GM23338 (cell line): ENCODE measurements at regions not wholly inside any gene's neighbourhood (a gene's known extent, or its start where the extent isn't known, plus 50 kb on each side); places are given as distances from the start of the nearest gene placed in this dataset.

Experiments
- ATAC-seq: fragments of 200-7000 bp; cut with Tn5 transposase; 3 replicates; pipeline ENCODE4 v1.9.1; 2020
- DNase-seq: peaks from one replicate; pipeline ENCODE4 v3.0.0-alpha.2; 2015; ENCODE audit warnings: low spot score
- H2AFZ ChIP-seq: fragments of 200-600 bp; sonication (generic); 2 replicates; pipeline ENCODE4 v1.8.0; 2016; ENCODE audit warnings: antibody characterized with exemption, mild to moderate bottlenecking, moderate library complexity
- H3F3A ChIP-seq: fragments of 200-600 bp; sonication (generic); replicated peaks from 2 replicates; pipeline ENCODE4 v1.8.0; 2017; ENCODE audit warnings: antibody characterized with exemption, mixed run types, low read depth
- H3K27ac ChIP-seq: fragments of 200-600 bp; sonication (generic); 2 replicates; pipeline ENCODE4 v1.6.1; 2016; ENCODE audit warnings: low read depth
- H3K27me3 ChIP-seq: fragments of 200-600 bp; sonication (generic); 2 replicates; pipeline ENCODE4 v1.8.0; 2016; ENCODE audit warnings: mild to moderate bottlenecking, mixed run types, moderate library complexity; ENCODE audit not compliant: insufficient read depth
- H3K36me3 ChIP-seq: fragments of 200-600 bp; sonication (generic); 2 replicates; pipeline ENCODE4 v1.8.0; 2016; ENCODE audit warnings: mild to moderate bottlenecking; ENCODE audit not compliant: insufficient read depth
- H3K4me1 ChIP-seq: fragments of 200-600 bp; sonication (generic); 2 replicates; pipeline ENCODE4 v1.8.0; 2016; ENCODE audit warnings: mild to moderate bottlenecking, moderate library complexity; ENCODE audit not compliant: insufficient read depth
- H3K4me2 ChIP-seq: fragments of 200-600 bp; sonication (generic); 2 replicates; pipeline ENCODE4 v1.7.1; 2017; ENCODE audit warnings: mixed run types
- H3K4me3 ChIP-seq: fragments of 200-600 bp; sonication (generic); 2 replicates; pipeline ENCODE4 v1.6.1; 2016; ENCODE audit warnings: mixed run types
- H3K79me2 ChIP-seq: fragments of 200-600 bp; sonication (generic); replicated peaks from 2 replicates; pipeline ENCODE4 v1.8.0; 2017; ENCODE audit warnings: mild to moderate bottlenecking; ENCODE audit not compliant: insufficient read depth
- H3K9me2 ChIP-seq: fragments of 200-600 bp; sonication (generic); 2 replicates; pipeline ENCODE4 v1.8.0; 2017; ENCODE audit not compliant: insufficient read depth
- H4K20me1 ChIP-seq: fragments of 200-600 bp; sonication (generic); replicated peaks from 2 replicates; pipeline ENCODE4 v1.8.0; 2017; ENCODE audit warnings: mild to moderate bottlenecking; ENCODE audit not compliant: insufficient read depth
- H3K27ac Mint-ChIP-seq: 2 replicates; pipeline ENCODE4 v1.8.0; 2020; ENCODE audit warnings: inconsistent platforms, mild to moderate bottlenecking, moderate library complexity, mixed read lengths
- H3K27me3 Mint-ChIP-seq: 3 replicates; pipeline ENCODE4 v1.8.0; 2022; ENCODE audit warnings: low read depth, mild to moderate bottlenecking, moderate library complexity, mixed read lengths, inconsistent platforms; ENCODE audit not compliant: insufficient read depth, poor library complexity
- H3K36me3 Mint-ChIP-seq: 3 replicates; pipeline ENCODE4 v1.8.0; 2021; ENCODE audit warnings: low read depth, mild to moderate bottlenecking, inconsistent platforms, moderate library complexity, mixed read lengths
- H3K4me1 Mint-ChIP-seq: 3 replicates; pipeline ENCODE4 v1.8.0; 2020; ENCODE audit warnings: mild to moderate bottlenecking, inconsistent platforms, mixed read lengths
- H3K4me3 Mint-ChIP-seq: 3 replicates; pipeline ENCODE4 v1.8.0; 2021; ENCODE audit warnings: moderate library complexity, mild to moderate bottlenecking, inconsistent platforms, mixed read lengths
- H3K9me3 Mint-ChIP-seq: 3 replicates; pipeline ENCODE4 v1.8.0; 2020; ENCODE audit warnings: moderate library complexity, mild to moderate bottlenecking, inconsistent platforms, mixed read lengths
- CREB1 ChIP-seq: fragments of 250-450 bp; sonication (Bioruptor Pico); IDR thresholded peaks from 2 replicates; pipeline ENCODE4 v1.5.0; 2020; ENCODE audit warnings: low read depth, mild to moderate bottlenecking, moderate library complexity
- JUNB ChIP-seq: IDR thresholded peaks from one replicate; pipeline ENCODE4 v1.6.1; 2016; ENCODE audit warnings: antibody characterized with exemption; ENCODE audit not compliant: unreplicated experiment
- NANOG ChIP-seq: IDR thresholded peaks from 2 replicates; pipeline ENCODE4 v1.6.1; 2016; ENCODE audit warnings: antibody characterized with exemption, borderline replicate concordance
- POLR2AphosphoS5 ChIP-seq: IDR thresholded peaks from 2 replicates; pipeline ENCODE4 v1.6.1; 2016; ENCODE audit warnings: antibody characterized with exemption, low read depth
- ZNF114 ChIP-seq: fragments of 250-450 bp; sonication (Bioruptor Pico); IDR thresholded peaks from 2 replicates; pipeline ENCODE4 v1.5.0; 2020; ENCODE audit warnings: mild to moderate bottlenecking, moderate library complexity
- TF ChIP-seq, protein P1 (sequence below), 2 experiments: fragments of 200-600 bp in 1 of 2; sonication (generic) in 1 of 2; conservative IDR thresholded peaks; 2 replicates each; pipeline versions ENCODE4 v1.5.1 to v1.6.1; 2016 to 2017; ENCODE audit warnings: antibody characterized with exemption in 2 of 2, low read depth in 2 of 2, mild to moderate bottlenecking in 2 of 2, moderate library complexity in 1 of 2
- TF ChIP-seq, protein P2 (sequence below): IDR thresholded peaks from one replicate; pipeline ENCODE4 v1.6.1; 2018; ENCODE audit warnings: antibody characterized with exemption; ENCODE audit not compliant: unreplicated experiment
- TF ChIP-seq, protein P3 (sequence below): IDR thresholded peaks from 2 replicates; pipeline ENCODE4 v1.6.1; 2016; ENCODE audit warnings: antibody characterized with exemption

DNA sequence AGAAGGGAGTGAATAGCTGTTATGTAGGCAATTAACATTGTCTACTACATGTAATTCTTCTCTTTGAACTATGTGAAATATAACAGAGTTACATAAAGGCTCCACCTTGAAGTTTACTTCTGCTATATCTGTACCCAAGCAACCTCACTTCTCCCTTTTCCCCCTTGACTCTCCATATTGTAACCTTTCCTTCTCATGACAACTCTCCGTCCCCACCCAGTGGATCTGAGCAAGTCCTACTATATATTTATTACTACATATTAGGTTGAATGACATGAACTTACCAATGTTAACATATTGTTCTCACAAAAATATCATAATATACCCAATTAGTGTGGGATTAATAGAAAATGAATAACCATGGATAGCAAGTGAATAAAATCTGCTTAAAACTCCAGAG is 93.2 kb upstream of the ATP8A1 start:
- Mint-ChIP-seq H3K27me3 (peaks cover 2% of the 10 kb centered on the region), H3K27ac (no peak overlapping the region), H3K4me3 (no peak overlapping the region), H3K36me3 (no peaks in the 10 kb centered on the region), H3K9me3 (peaks cover 4% of the 10 kb centered on the region; the same call in 2 of the 3 replicates), H3K4me1 (peaks cover 9% of the 10 kb centered on the region; the same call in 2 of the 3 replicates)
- Histone ChIP-seq H2AFZ (no peak overlapping the region), H3K4me3 (no peak overlapping the region), H3K9me2 (no peaks in the 10 kb centered on the region), H3K4me2 (no peak overlapping the region), H3F3A (no peaks in the 10 kb centered on the region), H3K27me3 (no peaks in the 10 kb centered on the region), H3K27ac (no peak overlapping the region), H4K20me1 (no peaks in the 10 kb centered on the region), H3K79me2 (no peaks in the 10 kb centered on the region), H3K36me3 (no peaks in the 10 kb centered on the region), H3K4me1 (no peaks in the 10 kb centered on the region)
- TF ChIP-seq, protein P1, sequence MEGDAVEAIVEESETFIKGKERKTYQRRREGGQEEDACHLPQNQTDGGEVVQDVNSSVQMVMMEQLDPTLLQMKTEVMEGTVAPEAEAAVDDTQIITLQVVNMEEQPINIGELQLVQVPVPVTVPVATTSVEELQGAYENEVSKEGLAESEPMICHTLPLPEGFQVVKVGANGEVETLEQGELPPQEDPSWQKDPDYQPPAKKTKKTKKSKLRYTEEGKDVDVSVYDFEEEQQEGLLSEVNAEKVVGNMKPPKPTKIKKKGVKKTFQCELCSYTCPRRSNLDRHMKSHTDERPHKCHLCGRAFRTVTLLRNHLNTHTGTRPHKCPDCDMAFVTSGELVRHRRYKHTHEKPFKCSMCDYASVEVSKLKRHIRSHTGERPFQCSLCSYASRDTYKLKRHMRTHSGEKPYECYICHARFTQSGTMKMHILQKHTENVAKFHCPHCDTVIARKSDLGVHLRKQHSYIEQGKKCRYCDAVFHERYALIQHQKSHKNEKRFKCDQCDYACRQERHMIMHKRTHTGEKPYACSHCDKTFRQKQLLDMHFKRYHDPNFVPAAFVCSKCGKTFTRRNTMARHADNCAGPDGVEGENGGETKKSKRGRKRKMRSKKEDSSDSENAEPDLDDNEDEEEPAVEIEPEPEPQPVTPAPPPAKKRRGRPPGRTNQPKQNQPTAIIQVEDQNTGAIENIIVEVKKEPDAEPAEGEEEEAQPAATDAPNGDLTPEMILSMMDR (conservative IDR thresholded peaks at IDR 0.05; ENCODE audit: low read depth in 2 of 2), result peak; percentile 50 to 58
- TF ChIP-seq CREB1 (CRISPR knock-in tag) (no peak), POLR2AphosphoS5 (no peak)
- TF ChIP-seq, protein P2, sequence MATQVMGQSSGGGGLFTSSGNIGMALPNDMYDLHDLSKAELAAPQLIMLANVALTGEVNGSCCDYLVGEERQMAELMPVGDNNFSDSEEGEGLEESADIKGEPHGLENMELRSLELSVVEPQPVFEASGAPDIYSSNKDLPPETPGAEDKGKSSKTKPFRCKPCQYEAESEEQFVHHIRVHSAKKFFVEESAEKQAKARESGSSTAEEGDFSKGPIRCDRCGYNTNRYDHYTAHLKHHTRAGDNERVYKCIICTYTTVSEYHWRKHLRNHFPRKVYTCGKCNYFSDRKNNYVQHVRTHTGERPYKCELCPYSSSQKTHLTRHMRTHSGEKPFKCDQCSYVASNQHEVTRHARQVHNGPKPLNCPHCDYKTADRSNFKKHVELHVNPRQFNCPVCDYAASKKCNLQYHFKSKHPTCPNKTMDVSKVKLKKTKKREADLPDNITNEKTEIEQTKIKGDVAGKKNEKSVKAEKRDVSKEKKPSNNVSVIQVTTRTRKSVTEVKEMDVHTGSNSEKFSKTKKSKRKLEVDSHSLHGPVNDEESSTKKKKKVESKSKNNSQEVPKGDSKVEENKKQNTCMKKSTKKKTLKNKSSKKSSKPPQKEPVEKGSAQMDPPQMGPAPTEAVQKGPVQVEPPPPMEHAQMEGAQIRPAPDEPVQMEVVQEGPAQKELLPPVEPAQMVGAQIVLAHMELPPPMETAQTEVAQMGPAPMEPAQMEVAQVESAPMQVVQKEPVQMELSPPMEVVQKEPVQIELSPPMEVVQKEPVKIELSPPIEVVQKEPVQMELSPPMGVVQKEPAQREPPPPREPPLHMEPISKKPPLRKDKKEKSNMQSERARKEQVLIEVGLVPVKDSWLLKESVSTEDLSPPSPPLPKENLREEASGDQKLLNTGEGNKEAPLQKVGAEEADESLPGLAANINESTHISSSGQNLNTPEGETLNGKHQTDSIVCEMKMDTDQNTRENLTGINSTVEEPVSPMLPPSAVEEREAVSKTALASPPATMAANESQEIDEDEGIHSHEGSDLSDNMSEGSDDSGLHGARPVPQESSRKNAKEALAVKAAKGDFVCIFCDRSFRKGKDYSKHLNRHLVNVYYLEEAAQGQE, result no peak
- ATAC-seq, result peak; percentile 48; the same call in 2 of the 3 replicates
- DNase-seq, result peak; percentile 34

DNA sequence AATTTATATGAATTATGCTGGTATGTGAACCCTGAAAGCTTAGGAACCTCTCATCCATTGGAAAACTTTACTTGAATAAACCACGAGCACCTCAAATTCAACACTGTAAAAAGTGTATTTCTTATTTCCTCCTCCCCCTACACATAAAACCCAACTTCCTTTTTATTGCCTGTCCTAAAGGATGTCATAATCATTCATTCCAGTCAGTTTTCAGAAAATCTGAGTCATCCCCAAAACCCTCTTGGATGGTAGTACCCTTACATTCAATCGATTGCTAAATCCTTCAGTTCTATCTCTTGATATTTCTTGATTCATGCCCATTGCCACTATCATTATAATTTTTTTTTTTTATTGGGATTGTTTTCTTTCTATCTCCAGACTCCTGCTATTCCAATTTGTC is 91.1 kb upstream of the ATP8A1 start:
- DNase-seq, result no peak

More for the DNA sequence above, 91.1 kb upstream of the ATP8A1 start:
- Histone ChIP-seq H3K4me2 (no peak overlapping the region), H3K9me2 (no peaks in the 10 kb centered on the region), H3K27me3 (no peaks in the 10 kb centered on the region), H3F3A (no peaks in the 10 kb centered on the region), H3K4me3 (no peak overlapping the region), H3K36me3 (no peaks in the 10 kb centered on the region), H3K4me1 (no peaks in the 10 kb centered on the region), H3K79me2 (no peaks in the 10 kb centered on the region), H3K27ac (no peak overlapping the region), H2AFZ (no peak overlapping the region), H4K20me1 (no peaks in the 10 kb centered on the region)
- Mint-ChIP-seq H3K4me1 (peaks cover 9% of the 10 kb centered on the region; the same call in 2 of the 3 replicates), H3K4me3 (no peak overlapping the region), H3K27me3 (peaks cover 2% of the 10 kb centered on the region), H3K9me3 (peaks cover 4% of the 10 kb centered on the region; the same call in 1 of the 3 replicates), H3K27ac (no peak overlapping the region), H3K36me3 (no peaks in the 10 kb centered on the region)
- ATAC-seq, result no peak
- TF ChIP-seq POLR2AphosphoS5 (no peak), JUNB (no peak), ZNF114 (no peak), NANOG (no peak)
- TF ChIP-seq, protein P1 (conservative IDR thresholded peaks at IDR 0.05; ENCODE audit: low read depth in 2 of 2), result no peak
- TF ChIP-seq, protein P3, sequence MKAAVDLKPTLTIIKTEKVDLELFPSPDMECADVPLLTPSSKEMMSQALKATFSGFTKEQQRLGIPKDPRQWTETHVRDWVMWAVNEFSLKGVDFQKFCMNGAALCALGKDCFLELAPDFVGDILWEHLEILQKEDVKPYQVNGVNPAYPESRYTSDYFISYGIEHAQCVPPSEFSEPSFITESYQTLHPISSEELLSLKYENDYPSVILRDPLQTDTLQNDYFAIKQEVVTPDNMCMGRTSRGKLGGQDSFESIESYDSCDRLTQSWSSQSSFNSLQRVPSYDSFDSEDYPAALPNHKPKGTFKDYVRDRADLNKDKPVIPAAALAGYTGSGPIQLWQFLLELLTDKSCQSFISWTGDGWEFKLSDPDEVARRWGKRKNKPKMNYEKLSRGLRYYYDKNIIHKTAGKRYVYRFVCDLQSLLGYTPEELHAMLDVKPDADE, result no peak
